Activated CD4-positive, alpha-beta T cell treated with anti-CD3 and anti-CD28 coated beads for 1 hour (primary cell): ENCODE measurements at regions not wholly inside any gene's neighbourhood (a gene's known extent, or its start where the extent isn't known, plus 50 kb on each side); places are given as distances from the start of the nearest gene placed in this dataset.
"Not testable (repeated sequence)": the region's sequence is repeated elsewhere in the genome, so short reads cannot be mapped to it uniquely, and the experiment has no call there.

Source experiments
- DNase-seq: peaks from one replicate; pipeline ENCODE4 v3.0.0-alpha.2; 2020

DNA sequence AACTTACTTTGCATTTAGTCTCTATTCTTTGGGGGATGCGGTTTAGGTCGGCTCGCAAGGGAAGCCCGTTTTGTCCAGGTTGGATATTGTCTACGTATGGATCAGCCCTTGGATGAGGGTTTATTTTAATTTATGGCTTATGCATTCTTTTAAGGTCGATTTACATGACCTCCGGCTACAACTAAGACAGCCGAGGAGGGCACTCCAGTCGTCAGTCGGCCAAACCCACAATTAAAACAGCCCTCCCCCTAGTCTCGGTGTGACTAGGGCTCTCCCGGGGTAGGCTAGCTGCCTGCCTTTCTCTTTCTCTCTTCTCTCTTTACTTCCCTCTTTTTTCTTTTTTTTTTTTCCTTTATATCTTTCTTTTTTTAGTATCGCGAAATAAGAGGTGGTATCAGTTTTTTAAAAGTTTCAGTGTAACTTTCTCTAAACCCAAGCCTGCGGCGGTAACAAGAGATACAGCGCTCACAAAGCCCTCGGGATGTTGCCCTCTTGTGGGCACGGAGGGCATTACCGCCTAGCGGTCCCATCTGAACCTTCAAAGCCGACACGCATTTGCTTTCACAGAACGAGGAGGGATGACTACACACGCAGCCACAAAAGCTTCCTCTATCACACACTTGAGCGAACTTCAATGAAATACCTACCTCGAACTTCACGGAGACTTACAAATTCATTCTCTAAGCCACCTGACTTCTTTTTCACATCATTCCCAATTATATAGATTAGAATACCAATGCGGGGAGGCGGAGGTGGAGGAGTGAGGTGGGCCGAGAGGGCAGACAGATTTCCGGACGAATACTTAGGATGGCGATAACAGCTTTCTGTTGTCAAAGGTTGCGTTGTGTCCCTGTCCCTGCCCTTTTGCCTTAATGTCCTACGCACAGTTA is 132.3 kb upstream of the C11orf58 start:
- DNase-seq, result peak; percentile 66

DNA sequence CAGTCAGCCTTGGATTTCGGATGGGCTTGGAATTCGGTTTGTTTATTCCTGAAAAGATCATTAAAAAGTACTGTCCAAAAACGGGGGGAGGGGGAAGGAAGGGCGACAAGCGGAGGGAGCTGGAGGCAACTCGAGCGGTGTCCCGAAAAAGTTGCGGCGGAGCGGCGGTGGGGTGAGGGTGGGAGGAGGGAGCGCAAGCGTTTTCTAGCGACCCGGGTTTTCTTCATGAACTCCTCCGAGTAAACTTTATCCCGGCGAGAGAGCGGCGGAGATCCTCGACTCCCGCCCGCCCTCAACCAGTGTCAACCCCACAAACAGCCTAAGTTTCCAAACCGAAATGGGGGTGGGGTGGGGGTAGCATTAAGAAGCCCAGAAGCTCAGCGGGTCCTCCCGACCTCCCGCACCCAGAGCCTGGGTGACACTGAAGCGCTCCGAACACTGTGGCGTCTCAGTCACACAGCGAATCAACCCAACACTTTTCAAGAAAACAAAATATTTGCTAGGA is 133.0 kb upstream of the C11orf58 start:
- DNase-seq, result no peak

GRCh38 chr11:16604794-16605388 is 133.6 kb upstream of the C11orf58 start:
- no peak for DNase-seq

- DNase-seq, result no peak
Observed at GRCh38 chr11:16603890-16604793, 134.3 kb upstream of the C11orf58 start.

DNA sequence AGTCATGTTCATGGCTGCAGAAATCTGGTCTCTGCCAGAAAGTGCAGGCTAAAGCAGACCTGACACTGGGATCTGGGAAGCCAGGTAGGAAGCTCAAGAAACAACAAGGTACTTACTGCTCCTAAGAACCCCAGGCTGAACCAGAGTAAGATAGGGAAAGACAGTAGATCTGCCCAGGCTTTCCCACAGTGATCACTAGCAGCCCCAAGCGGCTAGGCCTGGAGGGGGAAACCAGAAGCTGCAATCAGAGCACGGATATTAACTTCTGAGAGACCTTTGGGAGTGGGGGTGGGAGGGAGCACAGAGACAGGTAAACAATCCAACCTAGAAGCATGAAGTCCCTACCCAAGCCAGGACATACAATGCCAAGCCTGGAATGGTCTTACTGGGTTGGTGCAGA is 135.2 kb upstream of the C11orf58 start:
- no peak for DNase-seq

- no peak for DNase-seq
Observed at GRCh38 chr11:16598906-16599305, 139.5 kb upstream of the C11orf58 start.

GRCh38 chr11:16598032-16598431 is 140.4 kb upstream of the C11orf58 start:
- DNase-seq, result no peak

- no peak for DNase-seq
Observed at GRCh38 chr11:16596231-16596630, 142.2 kb upstream of the C11orf58 start.

DNA sequence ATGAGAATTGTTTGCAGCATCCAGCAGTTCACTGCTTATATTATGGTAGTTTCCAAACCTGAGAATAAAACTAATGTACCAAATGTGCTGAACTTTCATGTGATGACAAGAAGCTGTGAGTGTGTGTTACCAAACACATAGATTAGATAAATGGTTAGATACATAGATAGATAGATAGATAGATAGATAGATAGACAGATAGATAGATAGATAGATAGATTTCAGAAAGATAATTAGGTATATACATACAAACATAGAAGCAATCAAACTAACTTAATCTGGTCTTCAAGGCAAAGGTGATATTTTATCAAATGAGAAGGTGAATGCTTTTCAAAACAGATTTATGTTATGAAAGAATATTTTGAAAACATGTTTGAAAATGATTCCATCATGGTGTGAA is 147.3 kb upstream of the C11orf58 start:
- no peak for DNase-seq

- DNase-seq, result no peak
Observed at GRCh38 chr11:16587670-16588069, 150.8 kb upstream of the C11orf58 start.

- DNase-seq, result no peak
Observed at GRCh38 chr11:16584569-16584968, 153.9 kb upstream of the C11orf58 start.

DNA sequence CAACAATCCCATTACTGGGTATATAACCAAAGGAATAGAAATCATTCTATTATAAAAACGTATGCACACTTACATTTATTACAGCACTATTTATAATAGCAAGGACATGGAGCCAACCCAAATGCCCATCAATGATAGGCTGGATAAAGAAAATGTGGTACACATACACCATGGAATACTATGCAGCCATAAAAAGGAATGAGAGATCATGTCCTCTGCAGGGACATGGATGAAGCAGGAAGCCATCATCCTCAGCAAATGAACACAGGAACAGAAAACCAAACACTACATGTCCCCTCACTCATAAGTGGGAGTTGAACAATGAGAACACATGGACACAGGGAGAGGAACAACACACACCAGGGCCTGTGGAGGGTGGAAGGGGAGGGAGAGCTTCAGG is 157.4 kb upstream of the C11orf58 start:
- DNase-seq, result not testable (repeated sequence)

GRCh38 chr11:16577490-16577889 is 161.0 kb upstream of the C11orf58 start:
- DNase-seq, result no peak

GRCh38 chr11:16574889-16575288 is 163.6 kb upstream of the C11orf58 start:
- DNase-seq, result not testable (repeated sequence)

GRCh38 chr11:16572945-16573344 is 165.5 kb upstream of the C11orf58 start:
- DNase-seq, result no peak

GRCh38 chr11:16561150-16561549 is 177.3 kb upstream of the C11orf58 start:
- DNase-seq, result no peak

GRCh38 chr11:16558494-16558893 is 180.0 kb upstream of the C11orf58 start:
- no peak for DNase-seq

GRCh38 chr11:16555956-16556355 is 182.5 kb upstream of the C11orf58 start:
- DNase-seq, result no peak

DNA sequence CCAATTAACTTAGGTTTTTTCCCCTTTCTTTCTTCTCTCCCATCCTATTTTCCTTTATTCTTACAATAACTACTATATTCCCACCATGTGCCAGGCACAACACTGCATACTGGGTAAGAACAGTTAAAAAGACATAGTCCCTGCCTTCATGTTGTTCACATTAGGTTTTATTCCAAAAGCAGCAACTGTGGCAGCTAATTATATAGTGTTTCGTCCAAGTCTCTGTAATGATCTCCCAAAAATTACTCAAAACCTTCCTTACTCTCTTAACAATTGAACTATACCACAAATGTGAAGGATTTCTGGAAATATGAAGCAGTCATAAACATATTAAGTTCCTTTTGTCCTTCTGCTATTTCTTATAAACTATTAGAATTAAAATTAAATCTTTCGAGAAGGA is 184.1 kb upstream of the C11orf58 start:
- no peak for DNase-seq

- DNase-seq, result no peak
Observed at GRCh38 chr11:16547879-16548278, 190.6 kb upstream of the C11orf58 start.

GRCh38 chr11:16543642-16544041 is 187.3 kb upstream of the SOX6 start:
- no peak for DNase-seq

- no peak for DNase-seq
Observed at GRCh38 chr11:16542353-16542752, 186.0 kb upstream of the SOX6 start.

DNA sequence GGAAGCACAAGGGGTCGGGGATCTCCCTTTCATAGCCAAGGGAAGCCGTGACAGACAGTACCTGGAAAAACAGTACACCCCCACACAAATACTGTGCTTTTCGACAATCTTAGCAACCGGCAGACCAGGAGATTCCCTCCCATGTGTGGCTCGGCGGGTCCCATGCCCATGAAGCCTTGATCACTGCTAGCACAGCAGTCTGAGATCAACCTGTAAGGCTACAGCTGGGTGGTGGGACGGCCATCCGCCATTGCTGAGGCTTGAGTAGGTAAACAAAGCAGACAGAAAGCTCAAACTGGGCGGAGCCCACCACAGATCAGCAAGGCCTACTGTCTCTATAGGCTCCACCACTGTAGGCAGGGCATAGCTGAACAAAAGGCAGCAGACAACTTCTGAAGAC is 180.2 kb upstream of the SOX6 start:
- DNase-seq, result no peak
